Type B pancreatic cell (in vitro differentiated cells): ENCODE measurements at regions not wholly inside any gene's neighbourhood (a gene's known extent, or its start where the extent isn't known, plus 50 kb on each side); places are given as distances from the start of the nearest gene placed in this dataset.

ENCODE experiments used
- DNase-seq: peaks from one replicate; pipeline ENCODE4 v3.0.0; 2021; ENCODE audit warnings: mixed read lengths; ENCODE audit not compliant: unreplicated experiment; ENCODE audit errors: extremely low spot score
- H3K27ac Mint-ChIP-seq: 2 replicates; pipeline ENCODE4 v1.8.0; 2021; ENCODE audit warnings: mild to moderate bottlenecking, mixed read lengths
- H3K27me3 Mint-ChIP-seq: 2 replicates; pipeline ENCODE4 v1.8.0; 2021; ENCODE audit warnings: mixed read lengths
- H3K36me3 Mint-ChIP-seq: 2 replicates; pipeline ENCODE4 v1.8.0; 2021; ENCODE audit warnings: mixed read lengths
- H3K4me1 Mint-ChIP-seq: one replicate; pipeline ENCODE4 v1.8.0; 2021; ENCODE audit warnings: mixed read lengths; ENCODE audit not compliant: unreplicated experiment
- H3K4me3 Mint-ChIP-seq: 2 replicates; pipeline ENCODE4 v1.8.0; 2021; ENCODE audit warnings: mild to moderate bottlenecking, mixed read lengths
- H3K9me3 Mint-ChIP-seq: 2 replicates; pipeline ENCODE4 v1.8.0; 2021; ENCODE audit warnings: mixed read lengths
- TF ChIP-seq, protein P1 (sequence below): fragments of 200-600 bp; sonication (generic); conservative IDR thresholded peaks from 2 replicates; pipeline ENCODE4 v1.5.0; 2021; ENCODE audit warnings: antibody characterized with exemption, mild to moderate bottlenecking

DNA sequence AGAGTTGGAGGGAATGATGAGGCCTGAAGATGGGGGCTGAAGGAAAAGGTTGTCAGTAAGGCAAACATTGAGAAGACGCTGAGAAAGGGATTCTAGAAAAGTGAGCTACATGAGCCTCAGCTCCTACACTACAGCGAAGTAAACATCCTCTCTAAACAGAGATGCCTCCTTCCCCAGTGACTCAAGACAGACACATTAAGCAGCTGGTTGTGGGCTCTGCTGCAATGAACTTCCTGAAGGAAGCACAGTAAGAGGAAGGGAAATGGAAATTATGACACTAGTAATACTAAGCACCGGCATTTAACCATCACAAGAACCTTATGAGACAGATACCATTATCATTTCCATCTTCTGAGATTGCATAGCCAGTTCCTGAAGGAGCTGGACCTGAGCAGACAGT is 190.5 kb downstream of the C11orf87 start:
- H3K27me3 Mint-ChIP-seq = no peaks in the 10 kb centered on the region
- no peak overlapping the region for H3K27ac Mint-ChIP-seq
- H3K4me3 Mint-ChIP-seq = no peak overlapping the region
- H3K36me3 Mint-ChIP-seq = no peaks in the 10 kb centered on the region
- no peaks in the 10 kb centered on the region for H3K4me1 Mint-ChIP-seq
- no peaks in the 10 kb centered on the region for H3K9me3 Mint-ChIP-seq
- DNase-seq = no peak
- TF ChIP-seq, protein P1, sequence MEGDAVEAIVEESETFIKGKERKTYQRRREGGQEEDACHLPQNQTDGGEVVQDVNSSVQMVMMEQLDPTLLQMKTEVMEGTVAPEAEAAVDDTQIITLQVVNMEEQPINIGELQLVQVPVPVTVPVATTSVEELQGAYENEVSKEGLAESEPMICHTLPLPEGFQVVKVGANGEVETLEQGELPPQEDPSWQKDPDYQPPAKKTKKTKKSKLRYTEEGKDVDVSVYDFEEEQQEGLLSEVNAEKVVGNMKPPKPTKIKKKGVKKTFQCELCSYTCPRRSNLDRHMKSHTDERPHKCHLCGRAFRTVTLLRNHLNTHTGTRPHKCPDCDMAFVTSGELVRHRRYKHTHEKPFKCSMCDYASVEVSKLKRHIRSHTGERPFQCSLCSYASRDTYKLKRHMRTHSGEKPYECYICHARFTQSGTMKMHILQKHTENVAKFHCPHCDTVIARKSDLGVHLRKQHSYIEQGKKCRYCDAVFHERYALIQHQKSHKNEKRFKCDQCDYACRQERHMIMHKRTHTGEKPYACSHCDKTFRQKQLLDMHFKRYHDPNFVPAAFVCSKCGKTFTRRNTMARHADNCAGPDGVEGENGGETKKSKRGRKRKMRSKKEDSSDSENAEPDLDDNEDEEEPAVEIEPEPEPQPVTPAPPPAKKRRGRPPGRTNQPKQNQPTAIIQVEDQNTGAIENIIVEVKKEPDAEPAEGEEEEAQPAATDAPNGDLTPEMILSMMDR = no peak

DNA sequence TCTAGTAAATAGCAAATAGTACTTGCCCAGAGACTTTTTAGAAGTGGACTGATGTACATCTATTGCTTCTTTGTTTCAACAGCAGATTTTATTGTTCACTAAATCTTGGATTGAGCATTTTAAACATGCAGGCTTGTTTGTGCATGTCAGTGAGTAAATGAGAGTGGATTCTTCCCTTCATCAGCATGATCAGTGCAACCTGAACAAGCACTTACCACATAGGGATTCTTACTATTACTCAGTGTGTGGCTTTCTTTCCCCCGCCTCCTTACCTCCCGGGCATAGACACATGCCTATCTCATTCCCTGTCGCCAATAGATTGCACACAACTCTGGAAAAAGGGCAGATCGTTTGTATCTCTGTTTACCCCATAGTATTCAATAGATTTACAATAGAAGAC is 197.5 kb downstream of the C11orf87 start:
- H3K27ac Mint-ChIP-seq = no peak overlapping the region
- peaks cover 3% of the 10 kb centered on the region for H3K27me3 Mint-ChIP-seq
- no peak for DNase-seq
- TF ChIP-seq, protein P1 = no peak
- H3K9me3 Mint-ChIP-seq = peaks cover 6% of the 10 kb centered on the region
- no peaks in the 10 kb centered on the region for H3K36me3 Mint-ChIP-seq
- H3K4me3 Mint-ChIP-seq = no peak overlapping the region
- H3K4me1 Mint-ChIP-seq = no peaks in the 10 kb centered on the region

DNA sequence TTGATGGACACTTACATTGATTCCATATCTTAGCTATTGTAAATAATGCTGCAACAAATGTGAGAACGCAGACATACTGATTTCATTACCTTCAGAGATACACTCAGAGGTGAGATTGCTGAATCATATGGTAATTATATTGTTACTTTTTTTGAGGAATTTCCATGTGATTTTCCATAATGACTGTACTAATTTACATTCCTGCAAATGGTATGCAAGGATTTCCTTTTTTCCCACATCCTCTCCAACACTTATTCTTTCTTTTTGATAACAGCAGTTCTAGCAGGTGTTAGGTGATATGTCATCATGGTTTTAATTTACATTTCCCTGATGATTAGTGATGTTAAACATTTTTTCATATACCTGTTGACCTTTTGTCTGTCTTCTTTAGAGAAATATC is 207.7 kb downstream of the C11orf87 start:
- Mint-ChIP-seq H3K36me3 (no peaks in the 10 kb centered on the region), H3K4me3 (no peak overlapping the region), H3K27me3 (peaks cover 7% of the 10 kb centered on the region), H3K9me3 (no peaks in the 10 kb centered on the region), H3K4me1 (no peaks in the 10 kb centered on the region), H3K27ac (no peak overlapping the region)
- TF ChIP-seq, protein P1 = no peak
- DNase-seq = no peak

DNA sequence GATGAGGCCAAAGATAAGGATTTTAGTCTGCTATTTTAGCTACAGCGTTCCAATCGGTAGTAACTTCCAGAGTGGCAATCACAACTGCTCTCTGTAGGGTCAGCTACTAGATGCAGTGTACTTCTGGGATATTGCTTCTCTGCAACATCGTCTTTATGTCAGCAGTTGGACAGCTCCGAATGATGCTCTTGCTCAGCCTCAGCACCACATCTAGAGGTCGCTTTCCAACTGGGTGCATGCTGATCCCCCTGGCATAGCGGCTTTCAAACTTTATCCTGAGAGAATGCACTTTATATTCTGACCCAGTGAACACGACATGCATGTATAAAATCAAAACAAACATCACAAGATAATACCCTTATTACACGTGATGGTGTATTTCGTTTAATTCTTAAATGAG is 219.6 kb downstream of the C11orf87 start:
- no peak for DNase-seq
- no peak overlapping the region for H3K27ac Mint-ChIP-seq
- no peaks in the 10 kb centered on the region for H3K4me1 Mint-ChIP-seq
- H3K36me3 Mint-ChIP-seq = no peaks in the 10 kb centered on the region
- no peaks in the 10 kb centered on the region for H3K9me3 Mint-ChIP-seq
- H3K27me3 Mint-ChIP-seq = peaks cover 2% of the 10 kb centered on the region
- TF ChIP-seq, protein P1 = peak; percentile 43
- H3K4me3 Mint-ChIP-seq = no peak overlapping the region

DNA sequence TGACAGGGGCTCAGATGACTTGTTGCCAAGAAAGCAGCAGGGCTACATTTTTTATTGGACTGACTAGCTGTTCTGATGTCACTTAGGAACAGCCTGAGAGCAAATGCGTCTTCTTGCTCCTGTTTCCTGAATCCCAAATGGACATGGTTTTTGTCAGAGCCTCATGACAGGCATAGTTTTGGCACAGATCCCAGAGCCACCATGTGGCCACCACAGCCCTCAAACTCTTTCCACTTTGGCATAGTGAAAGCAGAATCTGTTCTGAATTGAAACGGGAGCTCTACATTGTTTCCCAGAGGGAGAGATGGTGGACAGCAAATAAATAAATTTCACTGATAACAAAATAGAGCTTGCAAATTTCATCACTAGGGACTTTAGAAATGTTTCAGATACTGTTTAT is 222.2 kb downstream of the C11orf87 start:
- DNase-seq = no peak
- Mint-ChIP-seq H3K36me3 (no peaks in the 10 kb centered on the region), H3K27me3 (peaks cover 2% of the 10 kb centered on the region), H3K9me3 (no peaks in the 10 kb centered on the region), H3K4me1 (no peaks in the 10 kb centered on the region), H3K27ac (no peak overlapping the region), H3K4me3 (no peak overlapping the region)
- TF ChIP-seq, protein P1 = no peak

DNA sequence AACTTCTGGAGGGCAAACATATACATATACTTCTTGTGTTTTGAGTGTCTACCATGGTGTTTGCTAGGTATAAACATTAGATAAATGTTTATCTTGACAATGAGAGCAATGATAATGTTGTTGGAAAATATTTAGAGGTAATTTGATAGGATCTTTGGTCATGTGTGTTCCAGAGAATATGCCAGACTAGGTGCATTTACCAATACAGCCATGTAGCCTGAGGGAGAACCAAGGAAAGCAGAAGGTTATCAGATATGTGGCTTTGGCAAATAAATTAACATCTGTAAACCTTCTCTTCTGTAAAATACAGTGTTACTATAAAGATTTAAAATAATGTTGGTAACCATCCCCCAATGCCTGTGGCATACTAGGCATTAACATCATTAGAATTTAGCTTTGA is 226.8 kb downstream of the C11orf87 start:
- Mint-ChIP-seq H3K27me3 (peaks cover 2% of the 10 kb centered on the region), H3K36me3 (no peaks in the 10 kb centered on the region), H3K27ac (no peak overlapping the region), H3K4me3 (no peak overlapping the region), H3K9me3 (no peaks in the 10 kb centered on the region), H3K4me1 (no peaks in the 10 kb centered on the region)
- TF ChIP-seq, protein P1 = no peak
- no peak for DNase-seq
